ENCODE measurements at regions not wholly inside any gene's neighbourhood (a gene's known extent, or its start where the extent isn't known, plus 50 kb on each side); places are given as distances from the start of the nearest gene placed in this dataset.

DNA sequence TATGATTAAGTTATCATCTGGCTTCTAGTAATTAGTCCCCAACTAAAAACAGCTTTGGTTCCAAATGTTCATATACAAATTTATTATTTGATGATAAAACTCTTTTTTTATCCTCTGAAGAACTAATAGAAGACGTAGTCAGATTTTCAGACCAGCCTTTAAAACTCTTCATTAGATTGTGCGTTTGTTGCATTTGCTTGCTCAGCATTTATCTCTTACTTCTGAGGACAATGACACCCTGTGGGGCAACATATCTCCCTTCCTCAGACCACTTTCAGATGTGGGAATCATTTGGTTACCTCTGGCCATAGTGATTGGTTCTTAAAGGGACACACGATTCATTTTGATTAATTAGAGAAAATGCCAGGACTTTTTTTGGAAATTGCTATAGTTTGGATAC lies 481.8 kb downstream of the HAO1 start:
- Histone ChIP-seq H3K9me3 (no peaks in the 10 kb centered on the region), H3K27me3 (no peaks in the 10 kb centered on the region), H3K4me3 (no peak overlapping the region), H3K4me1 (no peaks in the 10 kb centered on the region), H3K36me3 (ENCODE audit: low read depth, missing control alignments) (no peaks in the 10 kb centered on the region), H3K27ac (no peak overlapping the region)
- 70 to 85% methylated on average over 3 of the region's 3 CpGs for WGBS, 2 donors
- TF ChIP-seq, protein P1, sequence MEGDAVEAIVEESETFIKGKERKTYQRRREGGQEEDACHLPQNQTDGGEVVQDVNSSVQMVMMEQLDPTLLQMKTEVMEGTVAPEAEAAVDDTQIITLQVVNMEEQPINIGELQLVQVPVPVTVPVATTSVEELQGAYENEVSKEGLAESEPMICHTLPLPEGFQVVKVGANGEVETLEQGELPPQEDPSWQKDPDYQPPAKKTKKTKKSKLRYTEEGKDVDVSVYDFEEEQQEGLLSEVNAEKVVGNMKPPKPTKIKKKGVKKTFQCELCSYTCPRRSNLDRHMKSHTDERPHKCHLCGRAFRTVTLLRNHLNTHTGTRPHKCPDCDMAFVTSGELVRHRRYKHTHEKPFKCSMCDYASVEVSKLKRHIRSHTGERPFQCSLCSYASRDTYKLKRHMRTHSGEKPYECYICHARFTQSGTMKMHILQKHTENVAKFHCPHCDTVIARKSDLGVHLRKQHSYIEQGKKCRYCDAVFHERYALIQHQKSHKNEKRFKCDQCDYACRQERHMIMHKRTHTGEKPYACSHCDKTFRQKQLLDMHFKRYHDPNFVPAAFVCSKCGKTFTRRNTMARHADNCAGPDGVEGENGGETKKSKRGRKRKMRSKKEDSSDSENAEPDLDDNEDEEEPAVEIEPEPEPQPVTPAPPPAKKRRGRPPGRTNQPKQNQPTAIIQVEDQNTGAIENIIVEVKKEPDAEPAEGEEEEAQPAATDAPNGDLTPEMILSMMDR (IDR thresholded peaks at IDR 0.05), result no peak
- TF ChIP-seq POLR2A (IDR thresholded peaks at IDR 0.05), result no peak
- DNase-seq, result no peak
- intact Hi-C loops (cut with DNase I; ENCODE audit: low total_unique reads), result no loop called here

DNA sequence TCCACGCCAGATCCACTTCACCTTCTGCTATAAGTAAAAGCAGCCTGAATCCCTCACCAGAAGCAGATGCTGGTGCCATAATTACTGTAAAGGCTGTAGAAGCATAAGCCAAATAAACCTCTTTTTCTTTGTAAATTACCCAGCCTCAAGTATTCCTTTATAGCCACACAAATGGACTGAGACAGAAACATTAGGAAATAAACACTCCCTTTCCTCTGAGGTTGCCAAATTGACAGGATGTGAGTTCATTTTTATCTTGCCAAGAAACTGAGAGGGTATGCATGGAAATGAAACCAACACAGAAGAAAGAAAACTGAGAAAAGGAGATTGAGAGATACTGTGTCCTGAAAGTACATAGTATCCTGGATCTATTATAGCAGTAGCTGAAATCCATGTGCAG lies 481.2 kb downstream of the HAO1 start:
- intact Hi-C loops (cut with DNase I; ENCODE audit: low total_unique reads), result no loop called here

DNA sequence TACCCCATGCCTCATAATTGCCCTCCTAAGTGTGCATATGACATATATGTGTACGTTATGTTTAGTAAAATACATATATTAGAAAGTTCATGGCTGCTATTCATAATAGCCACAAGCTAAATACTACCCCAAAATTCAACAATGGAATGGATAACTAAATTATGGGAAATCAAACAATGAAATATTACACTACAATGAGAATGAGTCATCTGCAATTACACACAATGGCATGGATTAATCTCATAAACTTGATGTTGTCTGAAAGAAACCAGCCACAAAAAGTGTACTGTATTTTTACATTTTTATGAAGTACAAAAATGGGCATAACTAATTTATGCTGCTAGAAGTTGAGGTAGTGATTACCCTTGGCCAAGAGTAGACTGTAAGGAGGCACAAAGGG lies 477.0 kb downstream of the HAO1 start:
- Histone ChIP-seq H3K36me3 (ENCODE audit: low read depth, missing control alignments) (no peaks in the 10 kb centered on the region), H3K4me1 (no peaks in the 10 kb centered on the region), H3K9me3 (no peaks in the 10 kb centered on the region), H3K27me3 (no peaks in the 10 kb centered on the region), H3K4me3 (no peak overlapping the region), H3K27ac (no peak overlapping the region)
- 89 to 92% methylated on average over 1 of the region's 1 CpG for WGBS, 2 donors
- intact Hi-C loops (cut with DNase I; ENCODE audit: low total_unique reads), result no loop called here
- no peak for DNase-seq
- TF ChIP-seq POLR2A (IDR thresholded peaks at IDR 0.05), result no peak
- TF ChIP-seq, protein P1 (IDR thresholded peaks at IDR 0.05), result no peak

More for the DNA sequence above, 481.2 kb downstream of the HAO1 start:
- 77 to 92% methylated on average over 1 of the region's 1 CpG for WGBS, 2 donors
- H3K4me1 ChIP-seq, result no peaks in the 10 kb centered on the region
- H3K4me3 ChIP-seq, result no peak overlapping the region
- H3K27me3 ChIP-seq, result no peaks in the 10 kb centered on the region
- TF ChIP-seq, protein P1 (IDR thresholded peaks at IDR 0.05), result no peak
- TF ChIP-seq POLR2A (IDR thresholded peaks at IDR 0.05), result no peak
- H3K36me3 ChIP-seq (ENCODE audit: low read depth, missing control alignments), result no peaks in the 10 kb centered on the region
- no peaks in the 10 kb centered on the region for H3K9me3 ChIP-seq
- no peak overlapping the region for H3K27ac ChIP-seq
- no peak for DNase-seq

DNA sequence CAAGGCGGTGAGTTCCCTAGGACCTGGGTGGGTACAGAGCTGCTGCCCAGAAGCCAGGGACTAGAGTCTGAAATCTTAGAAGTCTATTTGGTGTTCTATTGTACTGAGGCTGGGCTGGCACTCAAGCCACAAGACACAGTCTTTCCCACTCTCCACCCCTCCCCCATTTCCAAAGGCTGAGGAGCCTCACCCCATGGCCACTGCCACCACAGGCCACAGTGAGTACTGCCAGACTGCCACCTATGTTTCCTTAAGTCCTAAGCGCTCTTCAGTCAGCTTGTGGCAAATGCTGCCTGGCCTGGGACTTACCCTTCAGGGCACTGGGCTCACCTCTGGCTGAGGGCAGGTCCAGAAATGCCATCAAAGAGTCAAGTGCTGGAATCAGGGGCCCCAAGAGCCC lies 469.3 kb downstream of the HAO1 start:
- H3K36me3 ChIP-seq (ENCODE audit: low read depth, missing control alignments), result no peaks in the 10 kb centered on the region
- H3K4me1 ChIP-seq, result no peaks in the 10 kb centered on the region
- H3K27me3 ChIP-seq, result no peaks in the 10 kb centered on the region
- no peak overlapping the region for H3K27ac ChIP-seq
- intact Hi-C loops (cut with DNase I; ENCODE audit: low total_unique reads), result no loop called here
- TF ChIP-seq, protein P1 (IDR thresholded peaks at IDR 0.05), result no peak
- no peak for TF ChIP-seq POLR2A (IDR thresholded peaks at IDR 0.05)
- DNase-seq, result no peak
- no peaks in the 10 kb centered on the region for H3K9me3 ChIP-seq
- no peak overlapping the region for H3K4me3 ChIP-seq
- WGBS, 2 donors, result 50 to 83% methylated on average over 1 to 2 of the region's 2 CpGs

DNA sequence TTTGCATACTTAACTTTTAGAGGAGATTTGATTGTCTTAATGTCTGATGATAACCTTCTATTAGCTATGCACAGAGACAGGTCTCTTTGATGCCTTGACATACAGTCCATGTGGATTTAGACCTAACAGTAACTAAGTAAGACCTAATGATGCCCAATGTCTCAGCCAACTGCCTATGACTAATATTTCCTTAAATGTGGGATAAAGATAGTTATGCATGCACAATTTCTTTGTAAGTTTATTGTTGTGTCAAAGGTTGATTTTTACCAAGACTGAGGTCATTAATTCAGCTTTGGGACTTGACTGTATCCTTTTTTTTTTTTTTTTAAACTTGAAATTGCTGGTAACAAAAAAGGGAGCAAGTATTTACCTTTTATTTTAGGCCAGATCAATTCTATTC lies 450.0 kb downstream of the HAO1 start:
- Histone ChIP-seq H3K36me3 (ENCODE audit: low read depth, missing control alignments) (no peaks in the 10 kb centered on the region), H3K27me3 (no peaks in the 10 kb centered on the region), H3K9me3 (no peaks in the 10 kb centered on the region), H3K27ac (no peak overlapping the region), H3K4me1 (no peaks in the 10 kb centered on the region), H3K4me3 (no peak overlapping the region)
- intact Hi-C loops (cut with DNase I; ENCODE audit: low total_unique reads), result no loop called here
- DNase-seq, result no peak
- TF ChIP-seq, protein P1 (IDR thresholded peaks at IDR 0.05), result no peak
- TF ChIP-seq POLR2A (IDR thresholded peaks at IDR 0.05), result no peak
